ENCODE measurements at regions not wholly inside any gene's neighbourhood (a gene's known extent, or its start where the extent isn't known, plus 50 kb on each side); places are given as distances from the start of the nearest gene placed in this dataset.

DNA sequence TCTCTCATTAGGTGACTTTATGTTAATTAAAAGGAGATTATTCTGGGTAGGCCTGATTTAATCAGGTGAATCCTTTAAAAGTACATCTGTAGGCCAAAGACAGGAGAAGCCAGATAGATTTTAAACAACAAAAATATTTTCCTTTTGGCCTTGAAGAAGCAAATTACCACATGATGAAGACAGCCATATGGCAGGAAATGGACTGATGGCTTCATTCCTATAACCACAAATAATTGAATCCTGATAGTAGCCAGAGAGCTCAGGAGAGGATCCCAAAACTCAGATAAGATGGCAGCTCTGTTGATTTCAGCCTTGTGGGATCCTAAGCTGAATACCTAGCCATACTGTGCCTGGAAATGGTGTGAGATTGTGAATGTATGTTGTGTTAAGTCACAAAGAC, 66.1 kb upstream of the PRKX start:
- Histone ChIP-seq H3K27ac (ENCODE audit: low read length) (no peak overlapping the region), H3K27me3 (ENCODE audit: insufficient read depth, low read length) (no peaks in the 10 kb centered on the region), H3K9ac (ENCODE audit: low read depth, low read length) (no peak overlapping the region), H3K4me1 (ENCODE audit: insufficient read depth, low read length) (no peaks in the 10 kb centered on the region), H3K36me3 (ENCODE audit: insufficient read depth, low read depth, low read length) (no peaks in the 10 kb centered on the region), H3K9me3 (ENCODE audit: insufficient read depth, low read depth, low read length) (no peaks in the 10 kb centered on the region), H3K4me3 (ENCODE audit: low read length) (no peak overlapping the region)

DNA sequence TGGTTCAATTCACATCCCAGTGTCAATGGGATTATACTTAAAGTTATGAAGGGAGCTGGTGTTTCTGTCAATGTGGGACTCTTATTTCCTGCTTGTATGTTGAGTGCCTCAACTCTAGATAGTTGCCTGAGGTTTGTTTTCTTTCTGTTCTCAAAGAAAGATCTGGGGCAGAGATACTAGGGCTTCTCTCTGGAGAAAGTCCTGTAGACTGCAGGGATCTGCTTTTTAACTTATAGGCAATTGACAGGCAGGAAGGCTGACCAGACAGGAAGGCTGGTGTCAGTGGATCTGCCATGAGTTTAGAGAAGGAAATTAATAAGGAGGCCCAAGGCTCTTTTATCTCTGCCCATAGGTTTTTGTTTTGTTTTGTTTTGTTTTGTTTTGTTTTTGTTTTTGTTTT, 64.0 kb upstream of the PRKX start:
- Histone ChIP-seq H3K9ac (ENCODE audit: low read depth, low read length) (no peak overlapping the region), H3K27me3 (ENCODE audit: insufficient read depth, low read length) (no peaks in the 10 kb centered on the region), H3K9me3 (ENCODE audit: insufficient read depth, low read depth, low read length) (no peaks in the 10 kb centered on the region), H3K4me3 (ENCODE audit: low read length) (no peak overlapping the region), H3K36me3 (ENCODE audit: insufficient read depth, low read depth, low read length) (no peaks in the 10 kb centered on the region), H3K27ac (ENCODE audit: low read length) (no peak overlapping the region), H3K4me1 (ENCODE audit: insufficient read depth, low read length) (no peaks in the 10 kb centered on the region)

DNA sequence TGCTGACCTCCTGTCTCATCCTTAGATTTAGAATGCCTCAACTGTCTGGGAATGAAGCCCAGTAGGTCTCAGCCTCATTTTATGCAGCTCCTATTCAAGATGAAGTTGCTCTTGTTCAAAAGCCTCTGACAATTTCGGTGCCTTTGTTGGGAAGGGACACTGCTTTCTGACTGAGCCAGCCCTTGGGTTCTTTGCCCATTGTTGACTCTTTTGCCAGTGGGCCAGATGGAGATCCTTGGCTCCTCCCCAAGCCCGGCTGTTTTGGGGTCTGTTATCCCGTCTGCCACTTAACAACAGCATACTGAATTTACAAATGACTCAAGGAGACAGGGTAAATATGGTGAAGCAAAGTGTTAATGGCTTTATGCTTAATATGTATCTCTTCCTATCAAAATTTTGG, 58.3 kb upstream of the PRKX start:
- H3K9me3 ChIP-seq (ENCODE audit: insufficient read depth, low read depth, low read length) = no peaks in the 10 kb centered on the region
- no peak overlapping the region for H3K4me3 ChIP-seq (ENCODE audit: low read length)
- H3K4me1 ChIP-seq (ENCODE audit: insufficient read depth, low read length) = no peaks in the 10 kb centered on the region
- no peaks in the 10 kb centered on the region for H3K36me3 ChIP-seq (ENCODE audit: insufficient read depth, low read depth, low read length)
- H3K9ac ChIP-seq (ENCODE audit: low read depth, low read length) = no peak overlapping the region
- no peaks in the 10 kb centered on the region for H3K27me3 ChIP-seq (ENCODE audit: insufficient read depth, low read length)
- no peak overlapping the region for H3K27ac ChIP-seq (ENCODE audit: low read length)

DNA sequence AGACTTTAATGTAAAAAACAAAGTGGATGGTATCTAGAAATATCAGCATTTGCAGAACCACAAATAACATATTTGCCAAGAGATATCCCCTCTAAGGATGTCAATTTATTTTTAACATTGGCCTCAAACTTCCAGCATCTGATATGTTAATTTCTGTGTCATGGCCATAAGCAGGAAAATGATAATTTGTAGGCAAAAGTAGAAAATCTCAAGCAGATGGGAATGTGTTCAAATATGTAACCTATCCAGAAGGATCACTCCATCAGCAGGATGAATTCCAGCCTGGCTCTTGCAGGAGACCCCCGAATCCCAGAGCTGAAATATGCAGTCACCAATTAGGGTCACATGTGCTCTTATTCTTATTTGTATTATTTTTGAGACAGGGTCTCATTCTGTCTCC, 55.4 kb upstream of the PRKX start:
- H3K9ac ChIP-seq (ENCODE audit: low read depth, low read length) = no peak overlapping the region
- no peak overlapping the region for H3K27ac ChIP-seq (ENCODE audit: low read length)
- H3K9me3 ChIP-seq (ENCODE audit: insufficient read depth, low read depth, low read length) = no peaks in the 10 kb centered on the region
- no peaks in the 10 kb centered on the region for H3K27me3 ChIP-seq (ENCODE audit: insufficient read depth, low read length)
- no peaks in the 10 kb centered on the region for H3K4me1 ChIP-seq (ENCODE audit: insufficient read depth, low read length)
- H3K4me3 ChIP-seq (ENCODE audit: low read length) = no peak overlapping the region
- H3K36me3 ChIP-seq (ENCODE audit: insufficient read depth, low read depth, low read length) = no peaks in the 10 kb centered on the region
